ENCODE measurements at regions not wholly inside any gene's neighbourhood (a gene's known extent, or its start where the extent isn't known, plus 50 kb on each side); places are given as distances from the start of the nearest gene placed in this dataset.

GRCh38 chr10:123523833-123524232, 142.3 kb upstream of the GPR26 start:
- peaks cover 2% of the 10 kb centered on the region for H3K27me3 Mint-ChIP-seq (ENCODE audit: insufficient read depth, low read depth)
- H3K36me3 Mint-ChIP-seq = peaks cover 2% of the 10 kb centered on the region
- peaks cover 5% of the 10 kb centered on the region for H3K4me1 Mint-ChIP-seq
- H3K9ac ChIP-seq = no peak overlapping the region
- no peaks in the 10 kb centered on the region for H3K79me2 ChIP-seq (ENCODE audit: low read depth)
- no peak overlapping the region for H3K4me3 Mint-ChIP-seq
- H3K27me3 ChIP-seq = no peaks in the 10 kb centered on the region
- no peaks in the 10 kb centered on the region for H3K4me1 ChIP-seq
- H3K4me2 ChIP-seq = no peak overlapping the region
- H2AFZ ChIP-seq (replicated peaks) = no peak overlapping the region
- H3K36me3 ChIP-seq = no peaks in the 10 kb centered on the region
- peaks cover 3% of the 10 kb centered on the region for H3K9me3 Mint-ChIP-seq
- no peak for DNase-seq (ENCODE audit: low spot score)
- no peaks in the 10 kb centered on the region for H3F3A ChIP-seq (ENCODE audit: low read depth)
- TF ChIP-seq EZH2phosphoT487 (IDR thresholded peaks at IDR 0.05) (no peak), EZH2 (IDR thresholded peaks at IDR 0.05) (no peak)
- TF ChIP-seq, protein P1, sequence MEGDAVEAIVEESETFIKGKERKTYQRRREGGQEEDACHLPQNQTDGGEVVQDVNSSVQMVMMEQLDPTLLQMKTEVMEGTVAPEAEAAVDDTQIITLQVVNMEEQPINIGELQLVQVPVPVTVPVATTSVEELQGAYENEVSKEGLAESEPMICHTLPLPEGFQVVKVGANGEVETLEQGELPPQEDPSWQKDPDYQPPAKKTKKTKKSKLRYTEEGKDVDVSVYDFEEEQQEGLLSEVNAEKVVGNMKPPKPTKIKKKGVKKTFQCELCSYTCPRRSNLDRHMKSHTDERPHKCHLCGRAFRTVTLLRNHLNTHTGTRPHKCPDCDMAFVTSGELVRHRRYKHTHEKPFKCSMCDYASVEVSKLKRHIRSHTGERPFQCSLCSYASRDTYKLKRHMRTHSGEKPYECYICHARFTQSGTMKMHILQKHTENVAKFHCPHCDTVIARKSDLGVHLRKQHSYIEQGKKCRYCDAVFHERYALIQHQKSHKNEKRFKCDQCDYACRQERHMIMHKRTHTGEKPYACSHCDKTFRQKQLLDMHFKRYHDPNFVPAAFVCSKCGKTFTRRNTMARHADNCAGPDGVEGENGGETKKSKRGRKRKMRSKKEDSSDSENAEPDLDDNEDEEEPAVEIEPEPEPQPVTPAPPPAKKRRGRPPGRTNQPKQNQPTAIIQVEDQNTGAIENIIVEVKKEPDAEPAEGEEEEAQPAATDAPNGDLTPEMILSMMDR (IDR thresholded peaks at IDR 0.05) = no peak
- no peak overlapping the region for H3K27ac ChIP-seq
- no peak overlapping the region for H3K27ac Mint-ChIP-seq
- H4K20me1 ChIP-seq (ENCODE audit: low read depth) = no peaks in the 10 kb centered on the region
- H3K9me3 ChIP-seq (ENCODE audit: low read depth) = no peaks in the 10 kb centered on the region
- no peak overlapping the region for H3K4me3 ChIP-seq

DNA sequence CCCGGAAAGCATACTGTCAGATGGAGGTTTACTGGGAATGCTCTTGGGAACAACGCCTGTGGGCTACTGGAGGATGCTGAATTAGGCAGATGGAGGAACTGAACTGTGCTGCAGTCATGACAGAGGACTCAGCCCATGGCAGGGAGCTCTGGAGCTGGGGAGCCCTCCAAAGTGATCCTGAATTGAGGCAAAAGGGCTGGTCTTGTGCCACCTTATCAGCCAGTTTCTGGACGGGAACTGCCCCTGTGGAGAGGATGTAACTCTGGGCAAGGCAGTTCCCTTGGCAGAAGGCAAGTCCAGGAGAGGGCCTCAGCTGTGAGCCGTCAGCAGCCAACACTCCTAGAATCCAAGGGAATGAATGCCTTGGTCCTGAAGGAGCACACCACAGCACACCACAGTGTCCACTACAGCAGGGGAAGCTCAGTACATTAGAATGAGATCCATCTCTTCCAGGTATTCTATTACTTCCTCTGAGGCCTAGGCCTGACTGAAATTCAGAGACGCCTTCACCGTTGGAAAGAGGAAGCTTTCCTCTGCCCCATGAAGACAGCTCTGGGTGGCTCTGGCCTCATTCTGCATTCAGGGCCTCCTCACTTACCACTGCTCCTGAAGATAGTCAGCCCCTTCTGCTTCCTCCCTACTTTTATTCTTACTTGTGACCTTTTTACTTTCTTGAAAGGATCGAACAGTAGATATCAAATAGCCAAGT, 139.6 kb upstream of the GPR26 start:
- H3K9ac ChIP-seq = no peak overlapping the region
- peaks cover 6% of the 10 kb centered on the region for H3K27me3 Mint-ChIP-seq (ENCODE audit: insufficient read depth, low read depth)
- no peaks in the 10 kb centered on the region for H3K36me3 ChIP-seq
- H3K79me2 ChIP-seq (ENCODE audit: low read depth) = no peaks in the 10 kb centered on the region
- H4K20me1 ChIP-seq (ENCODE audit: low read depth) = no peaks in the 10 kb centered on the region
- no peak overlapping the region for H2AFZ ChIP-seq (replicated peaks)
- no peaks in the 10 kb centered on the region for H3K4me1 ChIP-seq
- TF ChIP-seq, protein P1 (IDR thresholded peaks at IDR 0.05) = no peak
- no peak for TF ChIP-seq EZH2phosphoT487 (IDR thresholded peaks at IDR 0.05)
- TF ChIP-seq EZH2 (IDR thresholded peaks at IDR 0.05) = no peak
- H3K4me1 Mint-ChIP-seq = no peaks in the 10 kb centered on the region
- DNase-seq (ENCODE audit: low spot score) = no peak
- peaks cover 2% of the 10 kb centered on the region for H3K36me3 Mint-ChIP-seq
- no peak overlapping the region for H3K4me2 ChIP-seq
- no peak overlapping the region for H3K4me3 Mint-ChIP-seq
- no peak overlapping the region for H3K27ac ChIP-seq
- no peaks in the 10 kb centered on the region for H3F3A ChIP-seq (ENCODE audit: low read depth)
- no peak overlapping the region for H3K4me3 ChIP-seq
- no peak overlapping the region for H3K27ac Mint-ChIP-seq
- no peaks in the 10 kb centered on the region for H3K27me3 ChIP-seq
- H3K9me3 Mint-ChIP-seq = peaks cover 3% of the 10 kb centered on the region
- no peaks in the 10 kb centered on the region for H3K9me3 ChIP-seq (ENCODE audit: low read depth)

- TF ChIP-seq EZH2 (IDR thresholded peaks at IDR 0.05) (no peak), EZH2phosphoT487 (IDR thresholded peaks at IDR 0.05) (no peak)
- TF ChIP-seq, protein P1 (IDR thresholded peaks at IDR 0.05) = no peak
- H3K27ac Mint-ChIP-seq = no peak overlapping the region
- no peak for DNase-seq (ENCODE audit: low spot score)
- peaks cover under 1% of the 10 kb centered on the region for H3K36me3 Mint-ChIP-seq
- H3K4me1 Mint-ChIP-seq = no peaks in the 10 kb centered on the region
- Histone ChIP-seq H3K27ac (no peak overlapping the region), H3K79me2 (ENCODE audit: low read depth) (no peaks in the 10 kb centered on the region), H3F3A (ENCODE audit: low read depth) (no peaks in the 10 kb centered on the region), H3K27me3 (no peaks in the 10 kb centered on the region), H3K4me1 (no peaks in the 10 kb centered on the region), H4K20me1 (ENCODE audit: low read depth) (no peaks in the 10 kb centered on the region), H3K4me3 (no peak overlapping the region), H3K36me3 (no peaks in the 10 kb centered on the region), H3K4me2 (no peak overlapping the region), H3K9me3 (ENCODE audit: low read depth) (peaks cover 3% of the 10 kb centered on the region), H2AFZ (replicated peaks) (no peak overlapping the region), H3K9ac (no peak overlapping the region)
- peaks cover 8% of the 10 kb centered on the region for H3K27me3 Mint-ChIP-seq (ENCODE audit: insufficient read depth, low read depth)
- H3K4me3 Mint-ChIP-seq = no peak overlapping the region
- H3K9me3 Mint-ChIP-seq = peaks cover 1% of the 10 kb centered on the region
Measured at GRCh38 chr10:123527151-123527550, 139.0 kb upstream of the GPR26 start.

Data from neural progenitor cell (in vitro differentiated cells).